GM23338 (cell line): ENCODE measurements at regions not wholly inside any gene's neighbourhood (a gene's known extent, or its start where the extent isn't known, plus 50 kb on each side); places are given as distances from the start of the nearest gene placed in this dataset.

ENCODE experiments used
- CTCF ChIP-seq, 2 experiments: fragments of 200-600 bp in 1 of 2; sonication (generic) in 1 of 2; conservative IDR thresholded peaks; 2 replicates each; pipeline versions ENCODE4 v1.5.1 to v1.6.1; 2016 to 2017; ENCODE audit warnings: antibody characterized with exemption in 2 of 2, low read depth in 2 of 2, mild to moderate bottlenecking in 2 of 2, moderate library complexity in 1 of 2
- EZH2phosphoT487 ChIP-seq: fragments of 200-600 bp; sonication (generic); IDR thresholded peaks from one replicate; pipeline ENCODE4 v1.8.1; 2018; ENCODE audit warnings: antibody characterized with exemption; ENCODE audit not compliant: unreplicated experiment
- JUNB ChIP-seq: IDR thresholded peaks from one replicate; pipeline ENCODE4 v1.6.1; 2016; ENCODE audit warnings: antibody characterized with exemption; ENCODE audit not compliant: unreplicated experiment
- POLR2AphosphoS5 ChIP-seq: IDR thresholded peaks from 2 replicates; pipeline ENCODE4 v1.6.1; 2016; ENCODE audit warnings: antibody characterized with exemption, low read depth
- REST ChIP-seq: IDR thresholded peaks from one replicate; pipeline ENCODE4 v1.6.1; 2018; ENCODE audit warnings: antibody characterized with exemption; ENCODE audit not compliant: unreplicated experiment

- TF ChIP-seq CTCF (conservative IDR thresholded peaks at IDR 0.05; ENCODE audit: low read depth in 2 of 2): peak; percentile 32 to 54
- no peak for TF ChIP-seq REST
- TF ChIP-seq EZH2phosphoT487: no peak
- no peak for TF ChIP-seq JUNB
- TF ChIP-seq POLR2AphosphoS5: no peak
Measured at GRCh38 chr6:137341681-137342195, 122.6 kb upstream of the IFNGR1 start.
